ENCODE measurements at regions not wholly inside any gene's neighbourhood (a gene's known extent, or its start where the extent isn't known, plus 50 kb on each side); places are given as distances from the start of the nearest gene placed in this dataset.

GRCh38 chr10:24104895-24105294, 104.0 kb upstream of the KIAA1217 start:
- H3K4me3 Mint-ChIP-seq (ENCODE audit: unreplicated experiment): no peak overlapping the region
- DNase-seq: no peak
- peaks cover 1% of the 10 kb centered on the region for H3K9me3 Mint-ChIP-seq (ENCODE audit: unreplicated experiment)
- H3K27ac Mint-ChIP-seq (ENCODE audit: unreplicated experiment): no peak overlapping the region
- peaks cover 3% of the 10 kb centered on the region for H3K4me1 Mint-ChIP-seq (ENCODE audit: low read depth, unreplicated experiment)
- TF ChIP-seq CTCF (IDR thresholded peaks at IDR 0.05; ENCODE audit: partially characterized antibody, unreplicated experiment): no peak
- no peaks in the 10 kb centered on the region for H3K36me3 Mint-ChIP-seq (ENCODE audit: unreplicated experiment)
- H3K27me3 Mint-ChIP-seq (ENCODE audit: unreplicated experiment): peaks cover 4% of the 10 kb centered on the region

GRCh38 chr10:24113901-24114300, 95.0 kb upstream of the KIAA1217 start:
- Mint-ChIP-seq H3K9me3 (ENCODE audit: unreplicated experiment) (peaks cover 2% of the 10 kb centered on the region), H3K27ac (ENCODE audit: unreplicated experiment) (no peak overlapping the region), H3K4me3 (ENCODE audit: unreplicated experiment) (no peak overlapping the region), H3K27me3 (ENCODE audit: unreplicated experiment) (peaks cover 2% of the 10 kb centered on the region), H3K4me1 (ENCODE audit: low read depth, unreplicated experiment) (peaks cover 23% of the 10 kb centered on the region), H3K36me3 (ENCODE audit: unreplicated experiment) (no peaks in the 10 kb centered on the region)
- no peak for DNase-seq
- no peak for TF ChIP-seq CTCF (IDR thresholded peaks at IDR 0.05; ENCODE audit: partially characterized antibody, unreplicated experiment)

GRCh38 chr10:24114556-24114955, 94.4 kb upstream of the KIAA1217 start:
- Mint-ChIP-seq H3K4me1 (ENCODE audit: low read depth, unreplicated experiment) (peaks cover 20% of the 10 kb centered on the region), H3K4me3 (ENCODE audit: unreplicated experiment) (no peak overlapping the region), H3K9me3 (ENCODE audit: unreplicated experiment) (peaks cover 2% of the 10 kb centered on the region), H3K27me3 (ENCODE audit: unreplicated experiment) (peaks cover 2% of the 10 kb centered on the region), H3K27ac (ENCODE audit: unreplicated experiment) (peak overlapping the region; percentile 6), H3K36me3 (ENCODE audit: unreplicated experiment) (no peaks in the 10 kb centered on the region)
- no peak for DNase-seq
- TF ChIP-seq CTCF (IDR thresholded peaks at IDR 0.05; ENCODE audit: partially characterized antibody, unreplicated experiment): no peak

- no peak overlapping the region for H3K27ac Mint-ChIP-seq (ENCODE audit: unreplicated experiment)
- no peak for TF ChIP-seq CTCF (IDR thresholded peaks at IDR 0.05; ENCODE audit: partially characterized antibody, unreplicated experiment)
- H3K4me3 Mint-ChIP-seq (ENCODE audit: unreplicated experiment): no peak overlapping the region
- DNase-seq: no peak
- peaks cover 2% of the 10 kb centered on the region for H3K27me3 Mint-ChIP-seq (ENCODE audit: unreplicated experiment)
- peaks cover 28% of the 10 kb centered on the region for H3K4me1 Mint-ChIP-seq (ENCODE audit: low read depth, unreplicated experiment)
- no peaks in the 10 kb centered on the region for H3K36me3 Mint-ChIP-seq (ENCODE audit: unreplicated experiment)
- H3K9me3 Mint-ChIP-seq (ENCODE audit: unreplicated experiment): peaks cover 2% of the 10 kb centered on the region
These were observed 93.5 kb upstream of the KIAA1217 start for GRCh38 chr10:24115403-24115802.

- no peak for TF ChIP-seq CTCF (IDR thresholded peaks at IDR 0.05; ENCODE audit: partially characterized antibody, unreplicated experiment)
- Mint-ChIP-seq H3K4me3 (ENCODE audit: unreplicated experiment) (peak overlapping the region; percentile 52), H3K9me3 (ENCODE audit: unreplicated experiment) (peaks cover 2% of the 10 kb centered on the region), H3K4me1 (ENCODE audit: low read depth, unreplicated experiment) (peaks cover 30% of the 10 kb centered on the region), H3K27me3 (ENCODE audit: unreplicated experiment) (peaks cover 2% of the 10 kb centered on the region), H3K36me3 (ENCODE audit: unreplicated experiment) (no peaks in the 10 kb centered on the region), H3K27ac (ENCODE audit: unreplicated experiment) (no peak overlapping the region)
- no peak for DNase-seq
These were observed 90.7 kb upstream of the KIAA1217 start for GRCh38 chr10:24118246-24118645.
